ENCODE measurements at regions not wholly inside any gene's neighbourhood (a gene's known extent, or its start where the extent isn't known, plus 50 kb on each side); places are given as distances from the start of the nearest gene placed in this dataset.

GRCh38 chr2:88253375-88253774, 83.2 kb downstream of the THNSL2 start:
- no peaks in the 10 kb centered on the region for H3K27me3 ChIP-seq
- no peak overlapping the region for H3K27ac ChIP-seq
- no peaks in the 10 kb centered on the region for H3K9me3 ChIP-seq
- no peaks in the 10 kb centered on the region for H3K4me1 ChIP-seq
- DNase-seq (no peak), ATAC-seq (peak in 2 of 4 donors; percentile 17 to 26)
- intact Hi-C loops (cut with DNase I) = no loop called here
- 65% methylated on average over 4 of the region's 7 CpGs for WGBS (ENCODE audit: insufficient coverage, low coverage, low lambda C conversion rate, missing lambda C conversion rate)
- no peak overlapping the region for H3K4me3 ChIP-seq
- TF ChIP-seq CTCF (IDR thresholded peaks at IDR 0.05) = no peak
- TF ChIP-seq POLR2A (IDR thresholded peaks at IDR 0.05) = no peak
- H3K36me3 ChIP-seq = no peaks in the 10 kb centered on the region

DNA sequence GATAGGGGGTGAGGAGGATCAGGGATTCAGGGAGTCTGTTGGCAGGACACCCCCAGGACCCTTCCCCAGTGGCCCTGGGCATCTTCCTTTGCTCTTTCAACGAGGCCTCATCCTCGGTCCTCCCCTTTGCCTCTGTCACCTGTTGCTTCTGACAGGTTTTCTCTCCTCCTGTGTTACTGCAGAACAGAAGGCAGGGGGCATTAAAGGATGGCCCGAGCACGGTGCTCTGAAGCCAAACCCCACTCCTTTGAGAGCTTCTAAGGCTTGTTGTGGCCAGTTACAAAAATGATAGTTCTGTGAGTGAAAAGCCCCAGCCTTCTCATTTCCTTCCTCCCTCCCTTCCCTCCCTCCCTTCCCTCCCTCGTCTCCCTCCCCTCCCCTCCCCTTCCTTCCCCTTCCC, 82.5 kb downstream of the THNSL2 start:
- intact Hi-C loops (cut with DNase I) = no loop called here
- Histone ChIP-seq H3K9me3 (no peaks in the 10 kb centered on the region), H3K36me3 (no peaks in the 10 kb centered on the region), H3K4me1 (no peaks in the 10 kb centered on the region), H3K27ac (no peak overlapping the region), H3K27me3 (no peaks in the 10 kb centered on the region), H3K4me3 (no peak overlapping the region)
- TF ChIP-seq POLR2A (IDR thresholded peaks at IDR 0.05) = no peak
- TF ChIP-seq CTCF (IDR thresholded peaks at IDR 0.05) = no peak
- ATAC-seq = no peak
- DNase-seq = no peak
- 17% methylated on average over 3 of the region's 5 CpGs for WGBS (ENCODE audit: insufficient coverage, low coverage, low lambda C conversion rate, missing lambda C conversion rate)

DNA sequence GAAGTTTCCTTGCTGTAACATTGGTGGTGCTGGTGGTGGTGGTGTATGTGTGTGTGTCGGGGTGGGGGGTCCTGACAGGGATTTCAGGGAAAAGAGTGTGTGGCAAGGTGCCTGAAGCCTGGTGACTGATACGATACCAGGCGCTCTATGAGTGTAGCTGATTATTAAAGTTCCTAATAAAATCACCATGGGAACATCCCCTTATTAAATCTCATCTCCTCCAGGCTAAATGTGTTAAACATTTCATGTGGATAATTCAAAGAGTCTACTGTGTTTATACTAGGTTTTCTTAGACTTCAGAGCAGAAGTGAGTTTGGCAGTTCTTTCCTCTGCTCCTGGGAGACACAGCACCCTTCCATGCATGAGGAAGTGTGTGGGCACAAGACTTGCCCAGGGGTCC, 82.0 kb downstream of the THNSL2 start:
- Histone ChIP-seq H3K36me3 (no peaks in the 10 kb centered on the region), H3K4me1 (no peaks in the 10 kb centered on the region), H3K27ac (no peak overlapping the region), H3K4me3 (no peak overlapping the region), H3K27me3 (no peaks in the 10 kb centered on the region), H3K9me3 (no peaks in the 10 kb centered on the region)
- DNase-seq = no peak
- intact Hi-C loops (cut with DNase I) = no loop called here
- no peak for ATAC-seq
- TF ChIP-seq CTCF (IDR thresholded peaks at IDR 0.05) (no peak), POLR2A (IDR thresholded peaks at IDR 0.05) (no peak)
- WGBS (ENCODE audit: insufficient coverage, low coverage, low lambda C conversion rate, missing lambda C conversion rate) = 100% methylated on average over 1 of the region's 3 CpGs

GRCh38 chr2:88250404-88250803, 80.3 kb downstream of the THNSL2 start:
- H3K4me1 ChIP-seq = no peaks in the 10 kb centered on the region
- no peak overlapping the region for H3K27ac ChIP-seq
- intact Hi-C loops (cut with DNase I) = no loop called here
- no peak for TF ChIP-seq POLR2A (IDR thresholded peaks at IDR 0.05)
- TF ChIP-seq CTCF (IDR thresholded peaks at IDR 0.05) = no peak
- no peaks in the 10 kb centered on the region for H3K27me3 ChIP-seq
- no peaks in the 10 kb centered on the region for H3K9me3 ChIP-seq
- H3K4me3 ChIP-seq = no peak overlapping the region
- 63% methylated on average over 4 of the region's 4 CpGs for WGBS (ENCODE audit: insufficient coverage, low coverage, low lambda C conversion rate, missing lambda C conversion rate)
- DNase-seq (no peak), ATAC-seq (no peak)
- H3K36me3 ChIP-seq = no peaks in the 10 kb centered on the region

DNA sequence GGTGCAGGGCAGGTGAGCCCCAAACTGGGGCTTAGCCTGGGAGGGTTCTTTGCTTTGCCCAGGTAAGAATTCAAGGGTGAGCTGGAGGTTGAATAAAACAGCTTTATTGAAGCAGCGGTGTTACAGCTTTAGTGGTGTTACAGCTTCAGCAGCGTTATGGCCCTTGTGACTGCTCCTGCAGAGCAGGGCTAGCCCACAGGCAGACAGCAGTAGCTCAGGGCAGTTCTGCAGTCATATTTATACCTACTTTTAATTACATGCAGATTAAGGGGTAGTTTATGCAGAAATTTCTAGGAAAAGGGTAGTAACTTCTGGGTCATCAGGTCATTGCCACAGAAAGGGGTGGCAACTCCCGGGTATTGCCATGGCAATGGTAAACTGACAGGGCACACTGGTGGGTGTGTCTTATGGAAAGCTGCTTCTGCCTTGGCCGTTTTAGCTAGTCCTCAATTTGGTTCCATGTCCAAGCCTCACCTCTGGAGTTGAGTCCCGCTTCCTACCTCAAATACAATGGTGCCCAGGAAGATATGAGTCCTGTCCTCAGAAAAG, 78.2 kb downstream of the THNSL2 start:
- H3K9me3 ChIP-seq = no peaks in the 10 kb centered on the region
- intact Hi-C loops (cut with DNase I) = no loop called here
- ATAC-seq (no peak), DNase-seq (no peak)
- no peak overlapping the region for H3K4me3 ChIP-seq
- no peaks in the 10 kb centered on the region for H3K36me3 ChIP-seq
- H3K4me1 ChIP-seq = no peaks in the 10 kb centered on the region
- WGBS (ENCODE audit: insufficient coverage, low coverage, low lambda C conversion rate, missing lambda C conversion rate) = 53% methylated on average over 5 of the region's 5 CpGs
- no peaks in the 10 kb centered on the region for H3K27me3 ChIP-seq
- no peak for TF ChIP-seq CTCF (IDR thresholded peaks at IDR 0.05)
- no peak for TF ChIP-seq POLR2A (IDR thresholded peaks at IDR 0.05)
- H3K27ac ChIP-seq = no peak overlapping the region

Data from right lobe of liver (tissue), 6 donors.